ENCODE measurements at regions not wholly inside any gene's neighbourhood (a gene's known extent, or its start where the extent isn't known, plus 50 kb on each side); places are given as distances from the start of the nearest gene placed in this dataset.

GRCh38 chr16:14360326-14361037, 269.6 kb downstream of the PARN start:
- no peak for DNase-seq

GRCh38 chr16:14358697-14359305, 271.3 kb downstream of the PARN start:
- no peak for DNase-seq

DNA sequence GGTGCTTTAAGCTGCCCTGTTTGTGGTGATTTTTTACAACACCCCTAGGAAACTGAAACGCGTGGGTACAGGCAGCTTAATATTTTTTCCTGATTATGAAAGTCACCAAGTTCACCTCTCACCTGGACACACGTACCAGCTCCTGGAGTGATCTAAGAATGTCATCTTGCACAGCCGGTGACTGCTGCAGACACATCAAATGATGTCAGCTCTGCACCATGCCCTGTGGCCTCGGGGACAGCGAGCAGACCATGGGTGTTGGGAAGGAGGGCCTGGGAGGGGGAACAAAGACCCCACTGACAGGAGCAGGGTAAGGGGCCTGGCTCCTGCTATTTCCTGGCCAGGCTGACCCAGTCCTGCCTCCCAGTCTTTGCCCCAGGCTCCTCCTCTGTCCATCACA, 272.7 kb downstream of the PARN start:
- DNase-seq: no peak

- DNase-seq: no peak
These were observed 274.0 kb downstream of the PARN start for GRCh38 chr16:14356064-14356463.

GRCh38 chr16:14354561-14355351, 275.3 kb downstream of the PARN start:
- no peak for DNase-seq

- no peak for DNase-seq
These were observed 276.7 kb downstream of the PARN start for GRCh38 chr16:14353340-14353739.

- DNase-seq: no peak
These were observed 278.4 kb downstream of the PARN start for GRCh38 chr16:14351647-14352046.

DNA sequence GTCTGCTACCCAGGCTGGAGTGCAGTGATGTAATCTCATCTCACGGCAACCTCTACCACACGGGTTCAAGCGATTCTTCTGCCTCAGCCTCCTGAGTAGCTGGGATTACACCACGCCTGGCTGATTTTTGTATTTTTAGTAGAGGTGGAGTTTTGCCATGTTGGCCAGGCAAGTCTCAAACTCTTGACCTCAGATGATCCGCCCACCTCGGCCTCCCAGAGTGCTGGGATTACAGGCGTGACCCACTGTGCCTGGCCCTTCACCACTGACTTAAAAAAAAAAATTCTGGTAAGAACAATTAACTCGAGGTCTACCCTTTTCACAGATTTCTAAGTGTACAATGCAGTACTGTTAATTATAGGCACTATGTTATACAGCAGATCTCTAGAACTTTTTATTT, 279.4 kb downstream of the PARN start:
- DNase-seq: no peak

DNA sequence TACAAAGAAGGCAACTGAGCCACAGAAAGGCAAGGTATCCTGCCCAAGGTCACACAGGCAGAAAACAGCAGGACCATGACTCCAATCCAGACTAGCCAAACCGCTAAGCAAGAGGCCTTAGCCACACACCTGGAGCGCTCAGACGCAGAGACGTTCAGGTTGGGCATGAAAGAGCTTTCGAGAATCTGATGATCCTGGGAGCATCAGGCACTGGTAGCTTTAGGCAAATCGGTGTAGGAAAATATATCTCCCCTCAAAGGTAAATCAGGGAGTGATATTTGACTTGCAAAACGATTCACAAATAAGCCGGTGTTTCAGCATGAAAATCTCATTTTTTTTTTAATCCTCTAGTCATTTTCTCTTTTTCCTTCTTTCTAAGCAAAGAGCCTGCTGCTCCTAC, 279.0 kb downstream of the MRTFB start:
- DNase-seq: no peak

GRCh38 chr16:14347706-14348105, 276.6 kb downstream of the MRTFB start:
- DNase-seq: no peak

- DNase-seq: no peak
These were observed 275.4 kb downstream of the MRTFB start for GRCh38 chr16:14346278-14347142.

- DNase-seq: no peak
These were observed 274.5 kb downstream of the MRTFB start for GRCh38 chr16:14345512-14346115.

GRCh38 chr16:14344945-14345344, 273.8 kb downstream of the MRTFB start:
- DNase-seq: no peak

- DNase-seq: no peak
These were observed 273.2 kb downstream of the MRTFB start for GRCh38 chr16:14344292-14344691.

GRCh38 chr16:14341324-14342225, 270.5 kb downstream of the MRTFB start:
- DNase-seq: no peak

DNA sequence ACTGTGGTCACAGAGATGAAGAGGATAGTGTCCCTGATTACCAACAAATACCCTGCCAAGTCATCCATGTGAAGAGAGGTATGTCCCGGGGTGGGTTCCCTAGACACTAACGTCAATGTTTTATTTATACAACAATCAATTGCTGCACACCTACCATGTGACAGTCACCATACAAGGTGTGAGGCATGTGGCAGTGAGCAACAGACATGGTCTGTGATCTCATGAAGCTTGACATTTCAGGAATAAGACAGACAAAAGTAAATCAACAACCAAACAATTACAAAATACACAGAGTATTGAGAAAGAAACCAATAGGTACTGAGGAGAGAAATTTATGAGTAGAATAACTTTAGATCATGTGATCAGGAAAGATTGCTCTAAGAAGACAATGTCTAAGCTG, 268.6 kb downstream of the MRTFB start:
- no peak for DNase-seq

DNA sequence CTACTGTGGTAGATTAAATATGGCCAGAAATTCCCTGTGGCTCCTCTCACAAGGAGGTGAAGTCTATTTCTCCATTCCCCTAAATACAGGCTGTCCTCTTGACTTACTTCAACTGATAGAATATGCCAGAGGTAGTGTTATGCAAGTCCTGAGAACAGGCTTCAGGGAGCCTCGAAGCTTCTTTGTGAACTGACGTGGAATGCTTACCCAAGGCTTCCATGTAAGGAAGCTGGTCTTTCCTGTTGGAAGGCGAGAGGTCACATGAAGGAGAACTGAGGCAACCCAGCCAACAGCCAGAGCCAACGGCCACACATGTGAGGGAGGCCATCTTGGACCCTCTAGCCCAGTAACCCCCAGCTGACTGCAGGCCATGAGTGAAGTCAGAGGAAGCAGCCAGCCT, 267.9 kb downstream of the MRTFB start:
- DNase-seq: no peak

DNA sequence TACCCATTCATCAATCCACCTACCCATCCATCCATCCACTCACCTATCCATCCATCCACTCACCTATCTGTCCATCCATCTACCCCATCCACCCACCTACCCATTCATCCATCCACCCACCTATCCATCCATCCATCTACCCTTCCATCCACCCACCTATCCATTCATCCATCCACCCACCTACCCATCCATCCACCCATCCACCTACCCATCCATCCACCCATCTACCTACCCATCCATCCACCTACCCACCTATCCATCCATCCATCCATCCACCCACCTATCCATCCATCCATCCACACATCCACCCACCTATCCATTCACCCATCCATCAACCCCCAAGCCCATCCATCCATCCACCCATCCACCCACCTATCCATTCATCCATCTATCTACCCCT, 267.1 kb downstream of the MRTFB start:
- no peak for DNase-seq

DNA sequence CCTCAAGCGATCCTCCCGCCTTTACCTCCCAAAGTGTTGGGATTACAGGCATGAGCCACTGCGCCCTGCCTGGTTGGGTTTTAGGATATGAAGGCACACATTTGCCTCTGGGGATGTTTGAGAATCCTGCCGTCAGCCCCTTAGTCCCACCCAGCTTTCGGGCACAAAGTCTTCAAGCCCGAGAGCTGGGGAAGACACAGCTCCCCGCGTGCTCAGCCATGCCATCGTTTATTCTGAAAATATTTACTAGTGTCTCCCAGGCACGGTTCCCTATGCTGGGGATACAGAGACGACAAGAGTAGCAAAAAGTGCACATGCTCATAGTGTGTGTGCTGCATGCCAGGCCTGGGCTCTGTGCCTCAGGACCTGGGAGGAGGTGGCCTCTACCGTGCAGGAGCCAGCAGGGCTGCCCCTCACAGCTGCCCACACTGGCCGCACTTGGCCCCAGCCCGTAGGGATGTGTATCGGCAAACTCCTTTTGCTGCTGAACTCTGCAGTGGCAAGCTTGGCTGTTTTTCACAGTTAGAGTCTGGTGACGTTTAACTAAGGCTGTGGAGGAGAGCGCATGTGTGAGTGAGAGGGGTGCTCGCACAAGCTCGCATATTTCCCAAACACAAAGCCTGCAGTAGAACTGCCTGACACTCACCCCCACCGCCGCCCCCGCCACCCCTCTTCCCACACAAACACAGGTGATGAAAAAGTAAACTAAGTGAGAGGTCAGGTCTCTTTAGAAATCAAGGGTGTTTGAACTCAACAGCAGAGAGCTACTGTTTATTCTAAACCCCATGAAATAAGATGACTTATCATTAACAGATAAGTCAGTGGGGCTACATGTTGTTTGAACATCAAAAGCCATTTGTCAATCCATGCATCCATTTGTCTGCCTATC, 266.4 kb downstream of the MRTFB start:
- no peak for DNase-seq

- no peak for DNase-seq
These were observed 264.2 kb downstream of the MRTFB start for GRCh38 chr16:14335297-14335696.

Data from NCI-H2081 (cell line).